Eye (tissue), 1 donor: ENCODE measurements at regions not wholly inside any gene's neighbourhood (a gene's known extent, or its start where the extent isn't known, plus 50 kb on each side); places are given as distances from the start of the nearest gene placed in this dataset.

Experiments used
- DNase-seq: peaks from one replicate; pipeline ENCODE4 v3.0.0-alpha.2; 2015

GRCh38 chr1:117678246-117678977, 72.6 kb downstream of the TENT5C start:
- DNase-seq: no peak

- no peak for DNase-seq
These were observed 73.5 kb downstream of the TENT5C start for GRCh38 chr1:117679299-117679698.

- DNase-seq: no peak
These were observed 74.0 kb downstream of the TENT5C start for GRCh38 chr1:117679868-117680267.

GRCh38 chr1:117680316-117681002, 74.6 kb downstream of the TENT5C start:
- no peak for DNase-seq

GRCh38 chr1:117681093-117681900, 75.4 kb downstream of the TENT5C start:
- DNase-seq: no peak

GRCh38 chr1:117681901-117682250, 76.0 kb downstream of the TENT5C start:
- DNase-seq: no peak

GRCh38 chr1:117682372-117682771, 76.5 kb downstream of the TENT5C start:
- no peak for DNase-seq

GRCh38 chr1:117683571-117684285, 77.9 kb downstream of the TENT5C start:
- DNase-seq: no peak

- no peak for DNase-seq
These were observed 80.3 kb downstream of the TENT5C start for GRCh38 chr1:117685936-117686806.

GRCh38 chr1:117686907-117687306, 81.1 kb downstream of the TENT5C start:
- DNase-seq: no peak

- DNase-seq: peak; percentile 52
These were observed 84.3 kb downstream of the TENT5C start for GRCh38 chr1:117689997-117690625.

GRCh38 chr1:117691942-117692341, 86.1 kb downstream of the TENT5C start:
- DNase-seq: no peak

GRCh38 chr1:117694543-117694942, 88.7 kb downstream of the TENT5C start:
- DNase-seq: no peak

GRCh38 chr1:117695796-117696490, 90.1 kb downstream of the TENT5C start:
- DNase-seq: peak; percentile 13

- DNase-seq: peak; percentile 23
These were observed 90.7 kb downstream of the TENT5C start for GRCh38 chr1:117696561-117696960.

GRCh38 chr1:117697220-117697781, 91.5 kb downstream of the TENT5C start:
- DNase-seq: no peak

- no peak for DNase-seq
These were observed 92.7 kb downstream of the TENT5C start for GRCh38 chr1:117698398-117699160.

GRCh38 chr1:117699953-117700352, 94.1 kb downstream of the TENT5C start:
- no peak for DNase-seq

GRCh38 chr1:117702654-117703053, 96.8 kb downstream of the TENT5C start:
- no peak for DNase-seq

GRCh38 chr1:117707371-117707770, 101.5 kb downstream of the TENT5C start:
- no peak for DNase-seq
